HEK293 (cell line): ENCODE measurements at regions not wholly inside any gene's neighbourhood (a gene's known extent, or its start where the extent isn't known, plus 50 kb on each side); places are given as distances from the start of the nearest gene placed in this dataset.

Experiments used
- GLIS1 ChIP-seq: fragments of 450-650 bp; formaldehyde crosslinking; IDR thresholded peaks from 2 replicates; pipeline ENCODE4 v1.5.1; 2016; ENCODE audit warnings: missing biosample characterization, missing genetic modification characterization
- HIC1 ChIP-seq: fragments of 450-650 bp; formaldehyde crosslinking; IDR thresholded peaks from 2 replicates; pipeline ENCODE4 v1.5.1; 2016; ENCODE audit warnings: missing biosample characterization, missing genetic modification characterization
- OSR2 ChIP-seq: fragments of 450-650 bp; formaldehyde crosslinking; IDR thresholded peaks from 2 replicates; pipeline ENCODE4 v1.5.1; 2016; ENCODE audit warnings: missing biosample characterization, missing genetic modification characterization
- OVOL3 ChIP-seq: fragments of 450-650 bp; formaldehyde crosslinking; IDR thresholded peaks from 2 replicates; pipeline ENCODE4 v1.5.1; 2016; ENCODE audit warnings: missing biosample characterization, missing genetic modification characterization
- SP7 ChIP-seq: fragments of 450-650 bp; formaldehyde crosslinking; IDR thresholded peaks from 2 replicates; pipeline ENCODE4 v1.5.1; 2016; ENCODE audit warnings: missing biosample characterization, missing genetic modification characterization
- WT1 ChIP-seq: fragments of 450-650 bp; formaldehyde crosslinking; IDR thresholded peaks from 2 replicates; pipeline ENCODE4 v1.5.1; 2016; ENCODE audit warnings: missing biosample characterization, missing genetic modification characterization
- YY2 ChIP-seq: fragments of 450-650 bp; formaldehyde crosslinking; IDR thresholded peaks from 2 replicates; pipeline ENCODE4 v1.5.1; 2016; ENCODE audit warnings: missing biosample characterization, missing genetic modification characterization
- ZBTB17 ChIP-seq: fragments of 450-650 bp; formaldehyde crosslinking; IDR thresholded peaks from 2 replicates; pipeline ENCODE4 v1.5.1; 2016; ENCODE audit warnings: missing biosample characterization, missing genetic modification characterization
- ZBTB20 ChIP-seq: fragments of 450-650 bp; formaldehyde crosslinking; IDR thresholded peaks from 2 replicates; pipeline ENCODE4 v1.5.1; 2016; ENCODE audit warnings: missing biosample characterization, missing genetic modification characterization
- ZBTB26 ChIP-seq: fragments of 450-650 bp; formaldehyde crosslinking; optimal IDR thresholded peaks from 2 replicates; pipeline ENCODE3; 2016; ENCODE audit warnings: missing biosample characterization, mild to moderate bottlenecking, missing genetic modification characterization
- ZFP3 ChIP-seq: fragments of 450-650 bp; formaldehyde crosslinking; IDR thresholded peaks from 2 replicates; pipeline ENCODE4 v1.5.1; 2016; ENCODE audit warnings: low read depth, missing biosample characterization, missing genetic modification characterization
- ZNF169 ChIP-seq: fragments of 450-650 bp; formaldehyde crosslinking; IDR thresholded peaks from 2 replicates; pipeline ENCODE4 v1.5.1; 2016; ENCODE audit warnings: missing biosample characterization, missing genetic modification characterization
- ZNF2 ChIP-seq: fragments of 450-650 bp; formaldehyde crosslinking; IDR thresholded peaks from 2 replicates; pipeline ENCODE4 v1.5.1; 2016; ENCODE audit warnings: missing biosample characterization, missing genetic modification characterization
- ZNF292 ChIP-seq: fragments of 450-650 bp; formaldehyde crosslinking; IDR thresholded peaks from 2 replicates; pipeline ENCODE4 v1.5.1; 2016; ENCODE audit warnings: low read depth, missing biosample characterization, missing genetic modification characterization, borderline replicate concordance
- ZNF341 ChIP-seq: fragments of 450-650 bp; formaldehyde crosslinking; IDR thresholded peaks from 2 replicates; pipeline ENCODE4; 2016; ENCODE audit warnings: low read depth, missing biosample characterization, missing genetic modification characterization
- ZNF366 ChIP-seq: fragments of 450-650 bp; formaldehyde crosslinking; conservative IDR thresholded peaks from 2 replicates; pipeline ENCODE4 v1.5.1; 2016; ENCODE audit warnings: missing biosample characterization, missing genetic modification characterization
- ZNF37A ChIP-seq: fragments of 450-650 bp; IDR thresholded peaks from 2 replicates; pipeline ENCODE4 v1.5.1; 2018; ENCODE audit warnings: missing biosample characterization, missing genetic modification characterization
- ZNF391 ChIP-seq: fragments of 450-650 bp; formaldehyde crosslinking; IDR thresholded peaks from 2 replicates; pipeline ENCODE4 v1.5.1; 2016; ENCODE audit warnings: low read depth, missing biosample characterization, missing genetic modification characterization, borderline replicate concordance
- ZNF426 ChIP-seq: fragments of 450-650 bp; formaldehyde crosslinking; IDR thresholded peaks from 2 replicates; pipeline ENCODE4 v1.5.1; 2017; ENCODE audit warnings: missing biosample characterization, missing genetic modification characterization, mild to moderate bottlenecking, inconsistent platforms, moderate library complexity
- ZNF48 ChIP-seq: fragments of 450-650 bp; formaldehyde crosslinking; IDR thresholded peaks from 2 replicates; pipeline ENCODE4 v1.5.1; 2016; ENCODE audit warnings: missing biosample characterization, missing genetic modification characterization
- ZNF560 ChIP-seq: fragments of 450-650 bp; formaldehyde crosslinking; IDR thresholded peaks from 2 replicates; pipeline ENCODE4 v1.5.1; 2017; ENCODE audit warnings: missing biosample characterization, missing genetic modification characterization, borderline replicate concordance
- ZNF639 ChIP-seq: fragments of 450-650 bp; formaldehyde crosslinking; IDR thresholded peaks from 2 replicates; pipeline ENCODE4 v1.5.1; 2016; ENCODE audit warnings: missing biosample characterization, missing genetic modification characterization
- ZSCAN16 ChIP-seq: fragments of 450-650 bp; formaldehyde crosslinking; IDR thresholded peaks from 2 replicates; pipeline ENCODE4 v1.5.1; 2016; ENCODE audit warnings: missing biosample characterization, missing genetic modification characterization
- TF ChIP-seq, protein P1 (sequence below): fragments of 450-650 bp; formaldehyde crosslinking; IDR thresholded peaks from 2 replicates; pipeline ENCODE4 v1.5.1; 2017; ENCODE audit warnings: missing biosample characterization, missing genetic modification characterization
- TF ChIP-seq, protein P2 (sequence below): fragments of 450-650 bp; formaldehyde crosslinking; IDR thresholded peaks from 2 replicates; pipeline ENCODE4 v1.5.1; 2016; ENCODE audit warnings: missing biosample characterization, missing genetic modification characterization
- TF ChIP-seq, protein P3 (sequence below): fragments of 450-650 bp; formaldehyde crosslinking; IDR thresholded peaks from 2 replicates; pipeline ENCODE4 v1.5.1; 2017; ENCODE audit warnings: missing biosample characterization, mild to moderate bottlenecking, missing genetic modification characterization, moderate library complexity

DNA sequence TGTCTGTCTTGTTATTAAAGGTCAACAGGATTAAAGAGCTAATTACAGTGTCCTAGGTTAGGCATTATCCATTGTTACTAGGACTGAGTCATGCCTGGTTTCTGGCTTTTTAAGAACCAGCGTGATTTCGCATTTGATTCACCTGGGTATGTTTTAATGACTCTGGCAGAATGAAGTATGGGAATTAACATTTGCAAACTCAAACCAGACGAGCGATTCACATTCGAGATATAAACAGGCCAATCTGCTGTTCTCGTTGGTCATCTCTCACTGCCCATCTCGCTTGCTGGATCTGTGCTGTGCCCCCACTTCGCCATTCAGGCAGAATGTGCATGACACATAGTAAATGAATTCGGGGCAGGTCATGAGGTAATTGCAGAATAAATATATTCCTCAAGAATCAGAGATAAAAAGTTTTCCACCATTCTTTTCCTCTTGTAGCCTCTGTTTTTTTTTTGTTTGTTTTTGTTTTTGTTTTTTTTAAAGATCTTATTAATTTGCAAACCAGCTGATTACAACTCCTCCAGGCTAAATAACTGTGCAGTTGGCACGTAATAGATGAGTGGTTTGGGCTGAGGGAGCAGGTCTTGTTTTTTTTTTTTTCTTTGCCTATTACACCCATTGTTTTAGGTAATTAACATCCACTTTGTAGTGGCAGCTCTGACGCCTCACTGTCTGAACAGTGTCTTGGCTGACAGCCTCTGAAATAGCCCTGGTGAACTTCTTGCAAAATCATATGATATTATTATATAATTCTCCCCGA is 313.5 kb upstream of the MSX2 start (continued):
- TF ChIP-seq OSR2 (tag by site-specific recombination), result peak; percentile 54; the same call in 1 of the 2 replicates
- TF ChIP-seq ZNF37A, result no peak
- no peak for TF ChIP-seq ZNF292 (tag by site-specific recombination)
- no peak for TF ChIP-seq ZNF2 (tag by site-specific recombination)
- TF ChIP-seq, protein P1, sequence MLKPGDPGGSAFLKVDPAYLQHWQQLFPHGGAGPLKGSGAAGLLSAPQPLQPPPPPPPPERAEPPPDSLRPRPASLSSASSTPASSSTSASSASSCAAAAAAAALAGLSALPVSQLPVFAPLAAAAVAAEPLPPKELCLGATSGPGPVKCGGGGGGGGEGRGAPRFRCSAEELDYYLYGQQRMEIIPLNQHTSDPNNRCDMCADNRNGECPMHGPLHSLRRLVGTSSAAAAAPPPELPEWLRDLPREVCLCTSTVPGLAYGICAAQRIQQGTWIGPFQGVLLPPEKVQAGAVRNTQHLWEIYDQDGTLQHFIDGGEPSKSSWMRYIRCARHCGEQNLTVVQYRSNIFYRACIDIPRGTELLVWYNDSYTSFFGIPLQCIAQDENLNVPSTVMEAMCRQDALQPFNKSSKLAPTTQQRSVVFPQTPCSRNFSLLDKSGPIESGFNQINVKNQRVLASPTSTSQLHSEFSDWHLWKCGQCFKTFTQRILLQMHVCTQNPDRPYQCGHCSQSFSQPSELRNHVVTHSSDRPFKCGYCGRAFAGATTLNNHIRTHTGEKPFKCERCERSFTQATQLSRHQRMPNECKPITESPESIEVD (tag by site-specific recombination), result peak; percentile 72
- TF ChIP-seq ZNF341 (tag by site-specific recombination), result no peak
- TF ChIP-seq HIC1 (tag by site-specific recombination), result peak; percentile 74; the same call in 1 of the 2 replicates
- TF ChIP-seq ZNF426, result no peak
- peak; percentile 75; the same call in 1 of the 2 replicates for TF ChIP-seq ZNF639 (tag by site-specific recombination)
- no peak for TF ChIP-seq OVOL3 (tag by site-specific recombination)
- TF ChIP-seq ZFP3 (tag by site-specific recombination), result no peak
- 0 out of 2 replicates have a peak, but pooled peaks have one; percentile 27 for TF ChIP-seq ZNF391 (tag by site-specific recombination)
- no peak for TF ChIP-seq ZNF560 (tag by site-specific recombination)
- TF ChIP-seq ZNF169 (tag by site-specific recombination), result no peak
- TF ChIP-seq GLIS1, result no peak
- TF ChIP-seq YY2 (tag by site-specific recombination), result no peak
- peak; percentile 31; the same call in 1 of the 2 replicates for TF ChIP-seq ZBTB17 (tag by site-specific recombination)
- no peak for TF ChIP-seq ZNF48 (tag by site-specific recombination)
- TF ChIP-seq, protein P2, sequence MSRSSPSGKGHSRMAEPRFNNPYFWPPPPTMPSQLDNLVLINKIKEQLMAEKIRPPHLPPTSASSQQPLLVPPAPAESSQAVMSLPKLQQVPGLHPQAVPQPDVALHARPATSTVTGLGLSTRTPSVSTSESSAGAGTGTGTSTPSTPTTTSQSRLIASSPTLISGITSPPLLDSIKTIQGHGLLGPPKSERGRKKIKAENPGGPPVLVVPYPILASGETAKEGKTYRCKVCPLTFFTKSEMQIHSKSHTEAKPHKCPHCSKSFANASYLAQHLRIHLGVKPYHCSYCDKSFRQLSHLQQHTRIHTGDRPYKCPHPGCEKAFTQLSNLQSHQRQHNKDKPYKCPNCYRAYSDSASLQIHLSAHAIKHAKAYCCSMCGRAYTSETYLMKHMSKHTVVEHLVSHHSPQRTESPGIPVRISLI, result peak; percentile 95
- peak; percentile 20; the same call in 1 of the 2 replicates for TF ChIP-seq ZBTB20 (tag by site-specific recombination)
- TF ChIP-seq ZSCAN16 (tag by site-specific recombination), result no peak
- peak; percentile 61 for TF ChIP-seq ZNF366 (tag by site-specific recombination)
- TF ChIP-seq, protein P3, sequence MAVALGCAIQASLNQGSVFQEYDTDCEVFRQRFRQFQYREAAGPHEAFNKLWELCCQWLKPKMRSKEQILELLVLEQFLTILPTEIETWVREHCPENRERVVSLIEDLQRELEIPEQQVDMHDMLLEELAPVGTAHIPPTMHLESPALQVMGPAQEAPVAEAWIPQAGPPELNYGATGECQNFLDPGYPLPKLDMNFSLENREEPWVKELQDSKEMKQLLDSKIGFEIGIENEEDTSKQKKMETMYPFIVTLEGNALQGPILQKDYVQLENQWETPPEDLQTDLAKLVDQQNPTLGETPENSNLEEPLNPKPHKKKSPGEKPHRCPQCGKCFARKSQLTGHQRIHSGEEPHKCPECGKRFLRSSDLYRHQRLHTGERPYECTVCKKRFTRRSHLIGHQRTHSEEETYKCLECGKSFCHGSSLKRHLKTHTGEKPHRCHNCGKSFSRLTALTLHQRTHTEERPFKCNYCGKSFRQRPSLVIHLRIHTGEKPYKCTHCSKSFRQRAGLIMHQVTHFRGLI (tag by site-specific recombination), result 0 out of 2 replicates have a peak, but pooled peaks have one; percentile 16
- no peak for TF ChIP-seq WT1 (tag by site-specific recombination)
- TF ChIP-seq ZBTB26 (tag by site-specific recombination), result no peak
- TF ChIP-seq SP7 (tag by site-specific recombination), result peak; percentile 100
